ENCODE measurements at regions not wholly inside any gene's neighbourhood (a gene's known extent, or its start where the extent isn't known, plus 50 kb on each side); places are given as distances from the start of the nearest gene placed in this dataset.

DNA sequence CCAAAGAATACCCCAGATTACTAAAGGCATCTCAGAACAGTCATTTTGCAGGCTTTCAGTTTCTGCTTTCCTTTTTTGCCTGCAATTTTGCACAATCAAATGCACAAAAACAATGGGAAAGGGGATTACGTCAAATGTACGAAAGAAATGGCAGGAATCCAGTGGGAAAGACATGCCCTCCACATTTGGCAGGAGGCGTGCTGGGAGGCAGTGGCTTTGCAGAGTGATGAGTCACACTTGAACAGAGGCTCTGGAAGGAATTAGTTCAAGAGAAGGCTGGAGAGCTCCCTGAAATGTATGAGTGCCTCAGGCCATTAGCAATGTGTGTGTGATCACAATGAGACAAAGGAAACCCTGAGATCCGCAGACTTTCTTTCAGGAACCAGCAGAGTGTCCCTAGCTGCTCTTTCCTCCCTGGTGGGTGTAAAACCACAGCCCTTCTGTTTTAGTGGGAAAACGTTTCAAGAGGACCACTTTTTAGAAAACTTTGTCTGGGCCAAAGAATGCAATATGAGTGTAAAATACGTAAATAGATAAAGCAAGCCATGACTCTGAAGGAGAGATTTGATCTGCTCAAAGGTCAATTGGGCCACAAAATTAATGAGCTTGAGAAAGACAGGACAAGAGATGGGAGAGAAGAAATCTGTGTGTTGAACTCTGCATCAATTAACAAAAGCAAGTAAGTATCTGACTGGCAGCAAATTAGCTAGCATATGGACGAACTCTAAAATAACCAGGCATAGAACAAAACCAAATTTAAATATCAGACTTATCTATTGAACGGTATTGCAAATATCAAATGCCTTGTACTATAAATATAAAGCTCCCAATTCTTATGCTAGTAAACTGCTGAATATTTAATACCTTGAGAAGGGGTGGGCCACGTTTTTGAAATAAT, 155.4 kb upstream of the PDE3A start:
- no peaks in the 10 kb centered on the region for H3K27me3 Mint-ChIP-seq
- peaks cover 2% of the 10 kb centered on the region for H3K9me3 Mint-ChIP-seq
- H3K4me3 Mint-ChIP-seq = no peak overlapping the region
- H3K4me1 Mint-ChIP-seq = no peaks in the 10 kb centered on the region
- no peak for ATAC-seq (ENCODE audit: low read depth)
- no peaks in the 10 kb centered on the region for H3K36me3 Mint-ChIP-seq
- DNase-seq = no peak
- POLR2A ChIA-PET = no interaction called here
- H3K27ac Mint-ChIP-seq = no peak overlapping the region

DNA sequence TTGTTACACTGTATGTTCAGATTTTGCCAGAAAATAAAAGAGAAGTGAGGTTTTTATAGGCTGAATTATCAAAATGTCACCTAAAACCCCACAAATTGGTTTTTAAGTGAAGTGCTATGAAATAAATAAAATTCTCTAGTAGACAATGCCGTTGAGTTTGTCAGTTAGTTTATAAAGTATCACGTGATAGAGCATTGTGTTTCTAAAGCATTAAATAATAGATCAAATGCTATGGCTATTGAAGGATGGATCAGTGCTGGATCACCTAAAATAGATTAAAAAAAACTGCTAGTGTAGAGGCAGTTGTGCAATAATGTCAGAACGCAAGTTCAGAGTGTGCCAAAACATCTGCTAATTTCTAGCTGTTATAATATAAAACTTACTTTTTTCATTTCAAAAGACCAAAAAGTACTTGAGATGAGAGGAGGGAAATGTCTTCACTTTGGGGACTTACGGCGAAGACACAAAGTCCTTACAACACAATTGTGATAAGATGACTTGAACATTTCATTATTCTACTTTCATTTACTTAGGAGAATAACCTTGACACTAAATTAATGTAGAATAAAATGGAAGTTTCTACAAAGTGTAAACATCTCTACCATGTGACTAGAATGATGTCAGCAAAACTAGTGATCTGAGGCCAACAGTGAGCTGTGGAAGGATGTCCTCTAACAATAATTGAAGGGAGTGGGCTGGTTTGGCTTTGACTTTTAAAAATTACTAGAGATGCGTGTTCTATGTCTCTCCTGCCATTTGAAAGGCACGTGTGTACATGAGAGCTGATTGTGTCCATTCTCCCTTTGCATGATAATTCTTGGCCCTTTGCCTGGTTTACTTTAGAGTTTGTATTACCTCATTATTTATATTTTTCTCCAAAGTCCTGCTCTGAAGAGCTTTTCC, 154.4 kb upstream of the PDE3A start:
- Mint-ChIP-seq H3K27me3 (no peaks in the 10 kb centered on the region), H3K27ac (no peak overlapping the region), H3K9me3 (peaks cover 2% of the 10 kb centered on the region), H3K36me3 (no peaks in the 10 kb centered on the region), H3K4me3 (no peak overlapping the region), H3K4me1 (no peaks in the 10 kb centered on the region)
- POLR2A ChIA-PET = no interaction called here
- DNase-seq (no peak), ATAC-seq (ENCODE audit: low read depth) (no peak)

- Mint-ChIP-seq H3K9me3 (peaks cover 4% of the 10 kb centered on the region), H3K27ac (no peak overlapping the region), H3K27me3 (no peaks in the 10 kb centered on the region), H3K4me1 (no peaks in the 10 kb centered on the region), H3K36me3 (no peaks in the 10 kb centered on the region), H3K4me3 (no peak overlapping the region)
- POLR2A ChIA-PET = no interaction called here
- no peak for DNase-seq
- no peak for ATAC-seq (ENCODE audit: low read depth)
These were observed 148.0 kb upstream of the PDE3A start for GRCh38 chr12:20220339-20220738.

- Mint-ChIP-seq H3K9me3 (peaks cover 6% of the 10 kb centered on the region), H3K4me3 (no peak overlapping the region), H3K27me3 (no peaks in the 10 kb centered on the region), H3K27ac (no peak overlapping the region), H3K4me1 (no peaks in the 10 kb centered on the region), H3K36me3 (no peaks in the 10 kb centered on the region)
- POLR2A ChIA-PET = no interaction called here
- no peak for ATAC-seq (ENCODE audit: low read depth)
- no peak for DNase-seq
These were observed 135.2 kb upstream of the PDE3A start for GRCh38 chr12:20232931-20233675.

DNA sequence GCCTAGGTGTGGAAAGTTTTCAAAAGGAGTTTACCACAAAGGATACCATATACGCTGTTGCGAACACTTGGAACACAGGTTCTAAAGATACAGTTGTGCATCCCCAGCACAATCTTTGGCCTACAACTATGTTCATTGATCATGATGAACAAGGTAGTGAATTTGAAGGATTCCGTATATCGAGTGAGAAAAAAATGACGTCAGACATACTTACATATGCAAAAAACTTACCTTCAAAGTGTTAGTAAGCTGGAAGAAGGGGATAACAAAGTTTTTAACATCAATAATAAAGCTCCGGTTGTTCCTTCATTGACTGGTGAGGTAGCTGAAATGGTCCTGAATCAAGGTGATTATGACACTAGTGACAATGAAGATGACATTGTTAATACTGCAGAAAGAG, 133.9 kb upstream of the PDE3A start:
- no peak for DNase-seq
- ATAC-seq (ENCODE audit: low read depth) = no peak
- POLR2A ChIA-PET = no interaction called here
- H3K27ac Mint-ChIP-seq = no peak overlapping the region
- no peak overlapping the region for H3K4me3 Mint-ChIP-seq
- no peaks in the 10 kb centered on the region for H3K27me3 Mint-ChIP-seq
- peaks cover 5% of the 10 kb centered on the region for H3K9me3 Mint-ChIP-seq
- no peaks in the 10 kb centered on the region for H3K36me3 Mint-ChIP-seq
- H3K4me1 Mint-ChIP-seq = no peaks in the 10 kb centered on the region

DNA sequence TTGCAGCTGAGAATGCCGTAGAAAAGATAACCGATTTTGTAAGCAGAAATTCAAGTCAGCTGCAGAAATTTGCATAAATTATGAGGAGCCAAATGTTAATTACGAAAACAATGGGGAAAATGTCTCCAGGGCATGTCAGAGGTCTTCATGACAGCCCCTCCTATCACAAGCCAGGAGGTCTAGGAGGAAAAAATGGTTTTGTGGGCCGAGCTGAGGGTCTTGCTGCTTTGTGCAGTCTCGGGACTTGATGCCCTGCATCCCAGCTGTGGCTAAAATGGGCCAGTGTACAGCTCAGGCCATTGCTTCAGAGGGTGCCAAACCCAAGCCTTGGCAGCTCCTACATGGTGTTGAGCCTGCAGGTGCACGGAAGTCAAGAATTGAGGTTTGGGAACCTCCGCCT, 131.2 kb upstream of the PDE3A start:
- Mint-ChIP-seq H3K36me3 (no peaks in the 10 kb centered on the region), H3K27me3 (no peaks in the 10 kb centered on the region), H3K4me3 (no peak overlapping the region), H3K9me3 (no peaks in the 10 kb centered on the region), H3K4me1 (no peaks in the 10 kb centered on the region), H3K27ac (no peak overlapping the region)
- DNase-seq (no peak), ATAC-seq (ENCODE audit: low read depth) (no peak)
- POLR2A ChIA-PET = no interaction called here

DNA sequence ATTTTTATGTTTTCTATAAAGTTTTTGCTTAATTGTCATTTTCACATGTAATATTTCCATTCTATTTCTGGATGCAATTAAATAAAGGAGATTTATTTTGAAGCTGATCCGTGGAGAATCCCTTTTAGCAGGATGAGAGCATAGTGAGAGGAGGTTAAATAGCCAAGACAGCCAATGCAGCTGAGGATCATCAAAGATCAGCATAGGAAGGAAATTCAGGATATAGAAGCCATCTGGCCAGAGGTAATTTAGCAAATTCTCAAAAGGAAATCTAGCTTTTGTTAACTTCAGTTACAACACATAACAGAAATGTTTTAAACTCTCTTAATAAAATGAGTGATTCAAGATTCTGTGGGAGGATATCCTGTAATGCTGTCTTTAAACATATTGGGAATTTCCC, 122.8 kb upstream of the PDE3A start:
- POLR2A ChIA-PET = no interaction called here
- Mint-ChIP-seq H3K4me1 (no peaks in the 10 kb centered on the region), H3K27ac (no peak overlapping the region), H3K4me3 (no peak overlapping the region), H3K36me3 (no peaks in the 10 kb centered on the region), H3K9me3 (peaks cover 1% of the 10 kb centered on the region), H3K27me3 (no peaks in the 10 kb centered on the region)
- ATAC-seq (ENCODE audit: low read depth) = no peak
- no peak for DNase-seq

DNA sequence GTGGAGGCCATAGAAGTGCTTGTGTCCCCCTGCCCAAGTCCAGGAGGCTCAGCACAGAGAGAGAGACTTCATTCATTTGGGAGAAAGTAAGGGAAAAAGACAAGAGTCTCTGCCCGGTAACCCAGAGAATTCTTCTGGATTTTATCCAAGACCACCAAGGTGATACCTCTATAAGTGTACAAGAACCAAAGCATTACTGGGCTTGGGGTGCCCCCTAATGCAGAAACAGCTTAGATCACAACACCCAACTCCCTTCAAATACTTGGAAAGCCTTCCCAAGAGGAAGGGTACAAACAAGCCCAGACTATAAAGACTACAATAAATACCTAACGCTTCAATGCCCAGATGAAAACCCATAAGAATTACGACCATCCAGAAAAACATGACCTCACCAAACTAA, 119.7 kb upstream of the PDE3A start:
- no peaks in the 10 kb centered on the region for H3K4me1 Mint-ChIP-seq
- H3K27me3 Mint-ChIP-seq = peaks cover 3% of the 10 kb centered on the region
- H3K36me3 Mint-ChIP-seq = no peaks in the 10 kb centered on the region
- DNase-seq (no peak), ATAC-seq (ENCODE audit: low read depth) (no peak)
- POLR2A ChIA-PET = no interaction called here
- peaks cover 1% of the 10 kb centered on the region for H3K9me3 Mint-ChIP-seq
- no peak overlapping the region for H3K4me3 Mint-ChIP-seq
- H3K27ac Mint-ChIP-seq = no peak overlapping the region

- no peak for DNase-seq
- H3K27me3 Mint-ChIP-seq = peaks cover 3% of the 10 kb centered on the region
- peaks cover 1% of the 10 kb centered on the region for H3K9me3 Mint-ChIP-seq
- no peaks in the 10 kb centered on the region for H3K4me1 Mint-ChIP-seq
- no peak overlapping the region for H3K27ac Mint-ChIP-seq
- POLR2A ChIA-PET = no interaction called here
- no peaks in the 10 kb centered on the region for H3K36me3 Mint-ChIP-seq
- no peak for ATAC-seq (ENCODE audit: low read depth)
- H3K4me3 Mint-ChIP-seq = no peak overlapping the region
These were observed 117.6 kb upstream of the PDE3A start for GRCh38 chr12:20250761-20251160.

DNA sequence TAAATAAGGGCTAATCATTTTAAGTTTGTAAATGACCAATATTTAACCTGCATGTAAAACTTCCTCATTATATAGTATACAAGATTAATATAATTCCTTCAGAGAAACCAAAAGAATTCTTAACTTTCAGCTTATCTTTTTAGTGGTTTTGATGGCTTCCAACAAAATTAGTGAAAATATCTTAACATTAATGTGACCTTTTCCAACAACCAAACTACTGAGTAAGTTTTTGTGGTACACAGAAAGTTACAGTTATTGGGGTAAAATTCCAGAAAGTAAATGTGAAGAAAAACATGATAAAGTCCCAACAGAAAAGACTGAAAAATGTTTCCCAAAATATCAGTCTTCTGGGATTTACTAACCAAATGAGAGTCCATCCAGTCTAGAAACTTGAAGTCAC, 111.0 kb upstream of the PDE3A start:
- Mint-ChIP-seq H3K27me3 (no peaks in the 10 kb centered on the region), H3K4me3 (no peak overlapping the region), H3K36me3 (no peaks in the 10 kb centered on the region), H3K27ac (no peak overlapping the region), H3K9me3 (peaks cover 1% of the 10 kb centered on the region), H3K4me1 (no peaks in the 10 kb centered on the region)
- ATAC-seq (ENCODE audit: low read depth) = no peak
- no peak for DNase-seq
- POLR2A ChIA-PET = no interaction called here

GRCh38 chr12:20259786-20260185, 108.6 kb upstream of the PDE3A start:
- DNase-seq = no peak
- ATAC-seq (ENCODE audit: low read depth) = no peak
- Mint-ChIP-seq H3K27me3 (no peaks in the 10 kb centered on the region), H3K27ac (no peak overlapping the region), H3K4me1 (no peaks in the 10 kb centered on the region), H3K36me3 (no peaks in the 10 kb centered on the region), H3K4me3 (no peak overlapping the region), H3K9me3 (peaks cover 1% of the 10 kb centered on the region)
- POLR2A ChIA-PET = no interaction called here

DNA sequence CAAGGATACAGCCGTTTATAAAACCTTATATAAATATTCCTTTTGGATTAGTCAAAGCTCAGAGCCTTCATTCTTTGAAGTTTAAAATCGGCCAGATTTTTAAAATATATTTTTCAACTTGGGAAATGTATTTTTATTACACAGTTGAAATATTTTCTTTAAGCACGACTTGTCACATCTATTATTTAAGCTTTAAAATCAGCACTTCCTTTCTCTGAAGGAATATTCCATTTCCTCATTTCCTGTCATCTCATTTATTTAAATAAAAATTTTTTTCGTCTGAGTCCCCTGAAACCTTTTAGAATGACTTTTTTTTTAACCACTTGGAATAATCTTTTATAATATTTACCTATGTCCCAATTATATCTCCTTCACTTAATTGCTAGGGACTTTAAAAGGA, 107.5 kb upstream of the PDE3A start:
- no peaks in the 10 kb centered on the region for H3K36me3 Mint-ChIP-seq
- H3K4me1 Mint-ChIP-seq = no peaks in the 10 kb centered on the region
- H3K27me3 Mint-ChIP-seq = no peaks in the 10 kb centered on the region
- no peak overlapping the region for H3K27ac Mint-ChIP-seq
- DNase-seq (no peak), ATAC-seq (ENCODE audit: low read depth) (no peak)
- POLR2A ChIA-PET = no interaction called here
- H3K4me3 Mint-ChIP-seq = no peak overlapping the region
- peaks cover 1% of the 10 kb centered on the region for H3K9me3 Mint-ChIP-seq

DNA sequence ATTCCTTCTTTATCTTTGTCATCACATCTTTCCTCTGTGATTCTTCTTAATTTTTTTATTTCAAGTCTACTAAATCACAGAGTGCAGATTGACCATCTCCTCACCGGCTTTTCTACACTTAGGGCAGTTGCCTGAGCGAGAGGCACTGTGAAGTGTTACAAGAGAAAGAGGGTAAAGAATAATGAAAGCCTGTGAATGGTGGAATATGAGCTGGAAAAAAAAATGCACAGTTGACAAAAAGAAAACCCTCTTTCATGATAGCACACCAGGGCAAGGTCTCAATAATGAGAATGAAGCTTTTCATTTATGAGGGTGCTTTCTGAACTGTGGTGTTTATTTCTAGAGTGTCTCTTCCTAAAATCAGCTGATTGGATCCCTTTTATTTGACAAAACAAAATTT, 106.2 kb upstream of the PDE3A start:
- DNase-seq (no peak), ATAC-seq (ENCODE audit: low read depth) (no peak)
- peaks cover 1% of the 10 kb centered on the region for H3K9me3 Mint-ChIP-seq
- no peak overlapping the region for H3K4me3 Mint-ChIP-seq
- no peaks in the 10 kb centered on the region for H3K4me1 Mint-ChIP-seq
- H3K27me3 Mint-ChIP-seq = no peaks in the 10 kb centered on the region
- H3K36me3 Mint-ChIP-seq = no peaks in the 10 kb centered on the region
- POLR2A ChIA-PET = no interaction called here
- no peak overlapping the region for H3K27ac Mint-ChIP-seq
